Nephron progenitor cell (in vitro differentiated cells): ENCODE measurements at regions not wholly inside any gene's neighbourhood (a gene's known extent, or its start where the extent isn't known, plus 50 kb on each side); places are given as distances from the start of the nearest gene placed in this dataset.

ENCODE experiments used
- DNase-seq: peaks from one replicate; pipeline ENCODE4 v3.0.0; 2021
- H3K27ac Mint-ChIP-seq: 2 replicates; pipeline ENCODE4 v1.8.0; 2021; ENCODE audit warnings: mild to moderate bottlenecking, moderate library complexity, mixed read lengths
- H3K27me3 Mint-ChIP-seq: 2 replicates; pipeline ENCODE4 v1.8.0; 2021; ENCODE audit warnings: mild to moderate bottlenecking, low read depth, mixed read lengths; ENCODE audit not compliant: poor library complexity
- H3K36me3 Mint-ChIP-seq: 2 replicates; pipeline ENCODE4 v1.8.0; 2021; ENCODE audit warnings: low read depth, mixed read lengths
- H3K4me1 Mint-ChIP-seq: 2 replicates; pipeline ENCODE4 v1.8.0; 2021; ENCODE audit warnings: mixed read lengths
- H3K4me3 Mint-ChIP-seq: 2 replicates; pipeline ENCODE4 v1.8.0; 2021; ENCODE audit warnings: mild to moderate bottlenecking, moderate library complexity, mixed read lengths
- H3K9me3 Mint-ChIP-seq: 2 replicates; pipeline ENCODE4 v1.8.0; 2021; ENCODE audit warnings: mild to moderate bottlenecking, moderate library complexity, mixed read lengths
- CTCF ChIP-seq: fragments of 200-600 bp; sonication (generic); IDR thresholded peaks from 2 replicates; pipeline ENCODE4 v1.5.0; 2021; ENCODE audit warnings: antibody characterized with exemption

- H3K36me3 Mint-ChIP-seq: no peaks in the 10 kb centered on the region
- no peak for TF ChIP-seq CTCF
- peaks cover 22% of the 10 kb centered on the region for H3K27me3 Mint-ChIP-seq
- no peak for DNase-seq
- no peak overlapping the region for H3K4me3 Mint-ChIP-seq
- no peaks in the 10 kb centered on the region for H3K9me3 Mint-ChIP-seq
- H3K4me1 Mint-ChIP-seq: no peaks in the 10 kb centered on the region
- H3K27ac Mint-ChIP-seq: no peak overlapping the region
Measured at GRCh38 chr22:49207008-49208003, 620.4 kb downstream of the BRD1 start.

GRCh38 chr22:49206281-49206680 lies 621.4 kb downstream of the BRD1 start:
- H3K27ac Mint-ChIP-seq: no peak overlapping the region
- no peak for TF ChIP-seq CTCF
- H3K27me3 Mint-ChIP-seq: peaks cover 22% of the 10 kb centered on the region
- no peak overlapping the region for H3K4me3 Mint-ChIP-seq
- no peaks in the 10 kb centered on the region for H3K36me3 Mint-ChIP-seq
- H3K9me3 Mint-ChIP-seq: no peaks in the 10 kb centered on the region
- H3K4me1 Mint-ChIP-seq: no peaks in the 10 kb centered on the region
- no peak for DNase-seq

- no peak for TF ChIP-seq CTCF
- H3K4me1 Mint-ChIP-seq: no peaks in the 10 kb centered on the region
- H3K9me3 Mint-ChIP-seq: no peaks in the 10 kb centered on the region
- H3K4me3 Mint-ChIP-seq: no peak overlapping the region
- no peaks in the 10 kb centered on the region for H3K36me3 Mint-ChIP-seq
- H3K27ac Mint-ChIP-seq: no peak overlapping the region
- DNase-seq: no peak
- H3K27me3 Mint-ChIP-seq: peaks cover 22% of the 10 kb centered on the region
Measured at GRCh38 chr22:49205483-49205800, 622.2 kb downstream of the BRD1 start.

DNA sequence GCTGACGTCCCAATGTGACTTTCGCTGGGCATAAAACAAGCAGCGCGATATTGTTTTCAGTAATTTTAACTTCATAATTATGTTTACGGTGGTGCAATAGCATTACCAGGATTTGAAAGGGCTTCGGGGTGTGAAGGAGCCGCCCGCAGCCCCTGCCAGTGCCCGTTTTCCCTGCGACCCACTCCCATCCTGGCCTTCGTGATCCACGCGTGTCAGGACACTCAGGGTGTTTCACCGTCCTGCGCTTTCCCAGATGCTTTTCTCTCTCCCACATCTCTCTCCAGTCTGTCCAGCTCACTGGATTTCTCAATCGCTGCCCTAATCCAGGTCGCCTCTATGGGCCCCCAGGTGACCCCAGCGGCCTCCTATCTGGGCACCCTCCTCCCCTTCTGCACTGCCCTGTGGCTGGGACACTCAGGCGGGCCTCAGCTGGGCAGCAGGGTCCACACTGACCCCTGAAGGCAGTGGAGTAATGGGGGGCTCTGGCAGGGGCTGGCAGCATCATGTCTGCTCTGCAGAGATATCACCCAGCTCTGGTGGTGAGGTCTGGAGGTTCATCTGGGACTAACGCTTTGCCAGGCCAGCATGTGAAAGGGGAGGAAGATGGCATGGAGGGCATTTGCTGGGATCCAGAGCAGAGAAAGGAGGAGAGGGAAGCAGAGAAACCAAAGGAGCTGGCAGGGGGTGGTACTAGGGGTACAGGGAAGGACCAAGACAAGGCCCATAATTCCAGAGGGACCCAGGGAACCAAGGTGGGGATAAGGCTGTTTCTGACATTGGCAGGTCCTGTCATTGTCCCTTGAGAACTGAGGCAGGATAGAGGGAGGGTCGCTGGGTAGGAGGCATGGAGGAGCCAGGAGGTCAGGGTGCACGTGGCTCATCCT lies 622.8 kb downstream of the BRD1 start:
- H3K27ac Mint-ChIP-seq: no peak overlapping the region
- no peaks in the 10 kb centered on the region for H3K36me3 Mint-ChIP-seq
- H3K9me3 Mint-ChIP-seq: no peaks in the 10 kb centered on the region
- TF ChIP-seq CTCF: no peak
- peaks cover 24% of the 10 kb centered on the region for H3K27me3 Mint-ChIP-seq
- no peaks in the 10 kb centered on the region for H3K4me1 Mint-ChIP-seq
- H3K4me3 Mint-ChIP-seq: no peak overlapping the region
- no peak for DNase-seq

GRCh38 chr22:49203859-49204598 lies 623.6 kb downstream of the BRD1 start:
- Mint-ChIP-seq H3K36me3 (no peaks in the 10 kb centered on the region), H3K27me3 (peaks cover 32% of the 10 kb centered on the region), H3K27ac (no peak overlapping the region), H3K4me3 (no peak overlapping the region), H3K9me3 (no peaks in the 10 kb centered on the region), H3K4me1 (no peaks in the 10 kb centered on the region)
- no peak for DNase-seq
- no peak for TF ChIP-seq CTCF
